ENCODE measurements at regions not wholly inside any gene's neighbourhood (a gene's known extent, or its start where the extent isn't known, plus 50 kb on each side); places are given as distances from the start of the nearest gene placed in this dataset.

DNA sequence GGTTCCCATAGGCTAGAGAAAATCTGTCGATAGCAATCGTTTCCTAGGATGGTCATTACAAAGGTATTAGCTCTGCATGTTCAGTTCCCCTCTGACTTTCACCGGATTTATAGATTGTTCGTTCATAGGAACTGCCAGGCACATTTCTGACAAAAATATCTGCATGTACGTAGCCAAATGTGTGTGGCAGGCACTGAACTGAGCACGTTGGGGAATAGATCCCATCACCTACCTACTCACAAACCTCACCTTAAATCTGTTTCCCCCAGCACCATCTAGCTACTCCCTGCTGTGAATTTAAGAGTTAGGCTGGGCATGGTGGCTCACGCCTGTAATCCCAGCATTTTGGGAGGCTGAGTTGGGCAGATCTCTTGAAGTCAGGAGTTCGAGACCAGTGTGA, 64.5 kb upstream of the TANC2 start:
- Histone ChIP-seq H3K9me2 (ENCODE audit: insufficient read depth, low read length) (no peaks in the 10 kb centered on the region), H4K20me1 (ENCODE audit: insufficient read depth, low read length) (no peaks in the 10 kb centered on the region), H3K4me1 (ENCODE audit: insufficient read depth, low read length, poor library complexity, severe bottlenecking) (no peaks in the 10 kb centered on the region), H3K27ac (ENCODE audit: low read depth, low read length, poor library complexity, severe bottlenecking) (no peak overlapping the region), H3K79me2 (ENCODE audit: insufficient read depth, low read depth, low read length) (no peaks in the 10 kb centered on the region), H3K9me3 (ENCODE audit: low read length) (no peaks in the 10 kb centered on the region), H2AFZ (ENCODE audit: low read length) (no peak overlapping the region), H3K4me3 (ENCODE audit: low read depth, low read length, poor library complexity, severe bottlenecking) (no peak overlapping the region), H3K36me3 (ENCODE audit: insufficient read depth, low read length) (no peaks in the 10 kb centered on the region), H3K4me2 (ENCODE audit: low read length) (no peak overlapping the region)
- intact Hi-C loops (cut with micrococcal nuclease; ENCODE audit: unreplicated experiment) = no loop called here
- DNase-seq (ENCODE audit: low spot score) = no peak
- TF ChIP-seq, protein P1, sequence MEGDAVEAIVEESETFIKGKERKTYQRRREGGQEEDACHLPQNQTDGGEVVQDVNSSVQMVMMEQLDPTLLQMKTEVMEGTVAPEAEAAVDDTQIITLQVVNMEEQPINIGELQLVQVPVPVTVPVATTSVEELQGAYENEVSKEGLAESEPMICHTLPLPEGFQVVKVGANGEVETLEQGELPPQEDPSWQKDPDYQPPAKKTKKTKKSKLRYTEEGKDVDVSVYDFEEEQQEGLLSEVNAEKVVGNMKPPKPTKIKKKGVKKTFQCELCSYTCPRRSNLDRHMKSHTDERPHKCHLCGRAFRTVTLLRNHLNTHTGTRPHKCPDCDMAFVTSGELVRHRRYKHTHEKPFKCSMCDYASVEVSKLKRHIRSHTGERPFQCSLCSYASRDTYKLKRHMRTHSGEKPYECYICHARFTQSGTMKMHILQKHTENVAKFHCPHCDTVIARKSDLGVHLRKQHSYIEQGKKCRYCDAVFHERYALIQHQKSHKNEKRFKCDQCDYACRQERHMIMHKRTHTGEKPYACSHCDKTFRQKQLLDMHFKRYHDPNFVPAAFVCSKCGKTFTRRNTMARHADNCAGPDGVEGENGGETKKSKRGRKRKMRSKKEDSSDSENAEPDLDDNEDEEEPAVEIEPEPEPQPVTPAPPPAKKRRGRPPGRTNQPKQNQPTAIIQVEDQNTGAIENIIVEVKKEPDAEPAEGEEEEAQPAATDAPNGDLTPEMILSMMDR (conservative IDR thresholded peaks at IDR 0.05; ENCODE audit: low read length) = no peak
- TF ChIP-seq EZH2phosphoT487 (IDR thresholded peaks at IDR 0.05; ENCODE audit: borderline replicate concordance, low read depth, low read length) = no peak
- no TSS peak for BruUV-seq (replicated peaks)
- CTCF ChIA-PET (ENCODE audit: unreplicated experiment) = no interaction called here
- POLR2A ChIA-PET = no interaction called here

DNA sequence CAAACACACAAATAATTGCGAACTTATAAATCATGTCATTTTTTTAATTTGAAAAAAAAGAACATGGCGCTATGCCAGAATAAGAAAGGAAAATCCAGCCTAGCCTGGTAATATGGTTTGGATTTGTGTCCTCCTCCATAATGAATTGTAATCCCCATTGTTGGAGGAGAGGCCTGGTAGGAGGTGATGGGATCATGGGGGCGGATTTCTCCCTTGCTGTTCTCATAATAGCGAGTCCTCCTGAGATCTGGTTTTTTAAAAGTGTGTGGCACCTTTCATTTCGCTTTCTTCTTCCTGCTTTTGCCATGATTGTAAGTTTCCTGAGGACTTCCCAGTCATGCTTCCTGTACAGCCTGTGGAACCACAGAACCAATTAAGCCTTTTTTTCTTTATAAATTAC, 65.9 kb upstream of the TANC2 start:
- no peaks in the 10 kb centered on the region for H4K20me1 ChIP-seq (ENCODE audit: insufficient read depth, low read length)
- DNase-seq (ENCODE audit: low spot score) = no peak
- no peak overlapping the region for H2AFZ ChIP-seq (ENCODE audit: low read length)
- no peak overlapping the region for H3K27ac ChIP-seq (ENCODE audit: low read depth, low read length, poor library complexity, severe bottlenecking)
- H3K79me2 ChIP-seq (ENCODE audit: insufficient read depth, low read depth, low read length) = no peaks in the 10 kb centered on the region
- no peaks in the 10 kb centered on the region for H3K9me3 ChIP-seq (ENCODE audit: low read length)
- POLR2A ChIA-PET = no interaction called here
- H3K4me3 ChIP-seq (ENCODE audit: low read depth, low read length, poor library complexity, severe bottlenecking) = no peak overlapping the region
- no peaks in the 10 kb centered on the region for H3K36me3 ChIP-seq (ENCODE audit: insufficient read depth, low read length)
- no peaks in the 10 kb centered on the region for H3K4me1 ChIP-seq (ENCODE audit: insufficient read depth, low read length, poor library complexity, severe bottlenecking)
- no TSS peak for BruUV-seq (replicated peaks)
- TF ChIP-seq EZH2phosphoT487 (IDR thresholded peaks at IDR 0.05; ENCODE audit: borderline replicate concordance, low read depth, low read length) = no peak
- TF ChIP-seq, protein P1 (conservative IDR thresholded peaks at IDR 0.05; ENCODE audit: low read length) = no peak
- CTCF ChIA-PET (ENCODE audit: unreplicated experiment) = no interaction called here
- intact Hi-C loops (cut with micrococcal nuclease; ENCODE audit: unreplicated experiment) = no loop called here
- H3K9me2 ChIP-seq (ENCODE audit: insufficient read depth, low read length) = no peaks in the 10 kb centered on the region
- no peak overlapping the region for H3K4me2 ChIP-seq (ENCODE audit: low read length)

DNA sequence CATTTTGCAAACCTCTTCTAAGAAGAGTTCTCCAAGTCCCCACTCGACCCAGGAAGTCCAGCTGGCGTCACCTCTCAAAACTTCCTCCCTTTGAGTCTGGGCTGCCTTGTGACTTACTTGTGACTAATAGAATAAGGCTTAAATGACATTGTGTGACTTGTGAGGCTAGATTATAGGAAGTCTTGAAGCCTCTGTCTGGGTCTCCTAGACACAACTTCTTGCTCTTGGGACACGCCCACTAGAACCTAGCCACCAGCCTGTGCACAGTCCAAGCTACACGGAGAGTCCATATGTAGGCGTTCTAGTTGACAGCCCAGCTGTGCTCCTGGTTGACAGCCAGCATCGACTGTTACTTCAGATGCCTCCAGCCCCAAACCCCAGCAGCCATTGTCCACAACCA, 66.7 kb upstream of the TANC2 start:
- H3K9me2 ChIP-seq (ENCODE audit: insufficient read depth, low read length) = no peaks in the 10 kb centered on the region
- TF ChIP-seq, protein P1 (conservative IDR thresholded peaks at IDR 0.05; ENCODE audit: low read length) = no peak
- TF ChIP-seq EZH2phosphoT487 (IDR thresholded peaks at IDR 0.05; ENCODE audit: borderline replicate concordance, low read depth, low read length) = no peak
- POLR2A ChIA-PET = no interaction called here
- H3K27ac ChIP-seq (ENCODE audit: low read depth, low read length, poor library complexity, severe bottlenecking) = no peak overlapping the region
- H4K20me1 ChIP-seq (ENCODE audit: insufficient read depth, low read length) = no peaks in the 10 kb centered on the region
- intact Hi-C loops (cut with micrococcal nuclease; ENCODE audit: unreplicated experiment) = no loop called here
- no peak overlapping the region for H3K4me3 ChIP-seq (ENCODE audit: low read depth, low read length, poor library complexity, severe bottlenecking)
- no peaks in the 10 kb centered on the region for H3K4me1 ChIP-seq (ENCODE audit: insufficient read depth, low read length, poor library complexity, severe bottlenecking)
- no peaks in the 10 kb centered on the region for H3K79me2 ChIP-seq (ENCODE audit: insufficient read depth, low read depth, low read length)
- DNase-seq (ENCODE audit: low spot score) = no peak
- CTCF ChIA-PET (ENCODE audit: unreplicated experiment) = no interaction called here
- H3K9me3 ChIP-seq (ENCODE audit: low read length) = no peaks in the 10 kb centered on the region
- no peak overlapping the region for H3K4me2 ChIP-seq (ENCODE audit: low read length)
- no TSS peak for BruUV-seq (replicated peaks)
- H3K36me3 ChIP-seq (ENCODE audit: insufficient read depth, low read length) = no peaks in the 10 kb centered on the region
- no peak overlapping the region for H2AFZ ChIP-seq (ENCODE audit: low read length)
